ENCODE measurements at regions not wholly inside any gene's neighbourhood (a gene's known extent, or its start where the extent isn't known, plus 50 kb on each side); places are given as distances from the start of the nearest gene placed in this dataset.

- H3K27me3 Mint-ChIP-seq, result peaks cover 46% of the 10 kb centered on the region
These were observed 245.1 kb upstream of the EGLN3 start for GRCh38 chr14:34195964-34196363.

GRCh38 chr14:34190717-34191116 lies 239.8 kb upstream of the EGLN3 start:
- H3K27ac Mint-ChIP-seq, result no peak overlapping the region
- H3K9me3 Mint-ChIP-seq, result no peaks in the 10 kb centered on the region
- H3K36me3 Mint-ChIP-seq (ENCODE audit: low read depth), result no peaks in the 10 kb centered on the region
- H3K4me1 Mint-ChIP-seq (ENCODE audit: low read depth), result no peaks in the 10 kb centered on the region
- H3K4me3 Mint-ChIP-seq, result no peak overlapping the region
- intact Hi-C loops (cut with micrococcal nuclease), result no loop called here
- peaks cover 23% of the 10 kb centered on the region for H3K27me3 Mint-ChIP-seq

More at GRCh38 chr14:34195964-34196363, 245.1 kb upstream of the EGLN3 start:
- no peak overlapping the region for H3K4me3 Mint-ChIP-seq
- intact Hi-C loops (cut with micrococcal nuclease), result no loop called here
- H3K27ac Mint-ChIP-seq, result no peak overlapping the region
- H3K9me3 Mint-ChIP-seq, result no peaks in the 10 kb centered on the region
- H3K36me3 Mint-ChIP-seq (ENCODE audit: low read depth), result no peaks in the 10 kb centered on the region
- H3K4me1 Mint-ChIP-seq (ENCODE audit: low read depth), result no peaks in the 10 kb centered on the region

- H3K4me3 Mint-ChIP-seq, result no peak overlapping the region
- H3K4me1 Mint-ChIP-seq (ENCODE audit: low read depth), result no peaks in the 10 kb centered on the region
- intact Hi-C loops (cut with micrococcal nuclease), result no loop called here
- no peaks in the 10 kb centered on the region for H3K36me3 Mint-ChIP-seq (ENCODE audit: low read depth)
- H3K27me3 Mint-ChIP-seq, result peaks cover 18% of the 10 kb centered on the region
- no peak overlapping the region for H3K27ac Mint-ChIP-seq
- H3K9me3 Mint-ChIP-seq, result no peaks in the 10 kb centered on the region
These were observed 239.0 kb upstream of the EGLN3 start for GRCh38 chr14:34189866-34190265.

GRCh38 chr14:34187519-34188044 lies 236.7 kb upstream of the EGLN3 start:
- no peak overlapping the region for H3K27ac Mint-ChIP-seq
- H3K9me3 Mint-ChIP-seq, result no peaks in the 10 kb centered on the region

GRCh38 chr14:34187061-34187460 lies 236.2 kb upstream of the EGLN3 start:
- no peaks in the 10 kb centered on the region for H3K36me3 Mint-ChIP-seq (ENCODE audit: low read depth)
- H3K4me3 Mint-ChIP-seq, result no peak overlapping the region
- intact Hi-C loops (cut with micrococcal nuclease), result no loop called here
- no peaks in the 10 kb centered on the region for H3K9me3 Mint-ChIP-seq
- peaks cover 22% of the 10 kb centered on the region for H3K27me3 Mint-ChIP-seq
- no peaks in the 10 kb centered on the region for H3K4me1 Mint-ChIP-seq (ENCODE audit: low read depth)
- H3K27ac Mint-ChIP-seq, result no peak overlapping the region

More at GRCh38 chr14:34187519-34188044, 236.7 kb upstream of the EGLN3 start:
- H3K4me1 Mint-ChIP-seq (ENCODE audit: low read depth), result no peaks in the 10 kb centered on the region
- no peaks in the 10 kb centered on the region for H3K36me3 Mint-ChIP-seq (ENCODE audit: low read depth)
- intact Hi-C loops (cut with micrococcal nuclease), result no loop called here
- peaks cover 22% of the 10 kb centered on the region for H3K27me3 Mint-ChIP-seq
- H3K4me3 Mint-ChIP-seq, result no peak overlapping the region

GRCh38 chr14:34184126-34184525 lies 233.3 kb upstream of the EGLN3 start:
- Mint-ChIP-seq H3K4me3 (no peak overlapping the region), H3K27ac (no peak overlapping the region), H3K27me3 (peaks cover 12% of the 10 kb centered on the region), H3K36me3 (ENCODE audit: low read depth) (no peaks in the 10 kb centered on the region), H3K9me3 (no peaks in the 10 kb centered on the region), H3K4me1 (ENCODE audit: low read depth) (peaks cover 13% of the 10 kb centered on the region)
- intact Hi-C loops (cut with micrococcal nuclease), result no loop called here

GRCh38 chr14:34183478-34183877 lies 232.6 kb upstream of the EGLN3 start:
- intact Hi-C loops (cut with micrococcal nuclease), result no loop called here
- H3K9me3 Mint-ChIP-seq, result no peaks in the 10 kb centered on the region

GRCh38 chr14:34181338-34181737 lies 230.5 kb upstream of the EGLN3 start:
- intact Hi-C loops (cut with micrococcal nuclease), result no loop called here
- peaks cover 13% of the 10 kb centered on the region for H3K27me3 Mint-ChIP-seq
- H3K4me1 Mint-ChIP-seq (ENCODE audit: low read depth), result peaks cover 15% of the 10 kb centered on the region
- no peaks in the 10 kb centered on the region for H3K36me3 Mint-ChIP-seq (ENCODE audit: low read depth)
- H3K27ac Mint-ChIP-seq, result no peak overlapping the region
- no peak overlapping the region for H3K4me3 Mint-ChIP-seq
- no peaks in the 10 kb centered on the region for H3K9me3 Mint-ChIP-seq

More at GRCh38 chr14:34183478-34183877, 232.6 kb upstream of the EGLN3 start:
- H3K4me1 Mint-ChIP-seq (ENCODE audit: low read depth), result peaks cover 13% of the 10 kb centered on the region
- H3K4me3 Mint-ChIP-seq, result no peak overlapping the region
- H3K27me3 Mint-ChIP-seq, result peaks cover 12% of the 10 kb centered on the region
- H3K36me3 Mint-ChIP-seq (ENCODE audit: low read depth), result no peaks in the 10 kb centered on the region
- H3K27ac Mint-ChIP-seq, result no peak overlapping the region

GRCh38 chr14:34180869-34181268 lies 230.0 kb upstream of the EGLN3 start:
- Mint-ChIP-seq H3K4me3 (no peak overlapping the region), H3K27ac (no peak overlapping the region)
- intact Hi-C loops (cut with micrococcal nuclease), result no loop called here

GRCh38 chr14:34180434-34180833 lies 229.6 kb upstream of the EGLN3 start:
- Mint-ChIP-seq H3K27me3 (peaks cover 13% of the 10 kb centered on the region), H3K4me3 (no peak overlapping the region), H3K9me3 (no peaks in the 10 kb centered on the region), H3K36me3 (ENCODE audit: low read depth) (no peaks in the 10 kb centered on the region), H3K27ac (no peak overlapping the region), H3K4me1 (ENCODE audit: low read depth) (peaks cover 24% of the 10 kb centered on the region)
- intact Hi-C loops (cut with micrococcal nuclease), result no loop called here

More at GRCh38 chr14:34180869-34181268, 230.0 kb upstream of the EGLN3 start:
- peaks cover 13% of the 10 kb centered on the region for H3K27me3 Mint-ChIP-seq
- H3K4me1 Mint-ChIP-seq (ENCODE audit: low read depth), result peaks cover 20% of the 10 kb centered on the region
- no peaks in the 10 kb centered on the region for H3K9me3 Mint-ChIP-seq
- no peaks in the 10 kb centered on the region for H3K36me3 Mint-ChIP-seq (ENCODE audit: low read depth)

- Mint-ChIP-seq H3K4me1 (ENCODE audit: low read depth) (peaks cover 29% of the 10 kb centered on the region), H3K4me3 (no peak overlapping the region), H3K27ac (no peak overlapping the region), H3K27me3 (peaks cover 13% of the 10 kb centered on the region), H3K9me3 (no peaks in the 10 kb centered on the region), H3K36me3 (ENCODE audit: low read depth) (no peaks in the 10 kb centered on the region)
- intact Hi-C loops (cut with micrococcal nuclease), result no loop called here
These were observed 228.9 kb upstream of the EGLN3 start for GRCh38 chr14:34179727-34180126.

- H3K4me1 Mint-ChIP-seq (ENCODE audit: low read depth), result peaks cover 29% of the 10 kb centered on the region
These were observed 226.6 kb upstream of the EGLN3 start for GRCh38 chr14:34177466-34177865.

GRCh38 chr14:34175574-34175973 lies 224.7 kb upstream of the EGLN3 start:
- Mint-ChIP-seq H3K4me1 (ENCODE audit: low read depth) (peaks cover 21% of the 10 kb centered on the region), H3K27me3 (peaks cover 12% of the 10 kb centered on the region), H3K4me3 (no peak overlapping the region), H3K27ac (no peak overlapping the region), H3K36me3 (ENCODE audit: low read depth) (no peaks in the 10 kb centered on the region), H3K9me3 (no peaks in the 10 kb centered on the region)
- intact Hi-C loops (cut with micrococcal nuclease), result no loop called here

More at GRCh38 chr14:34177466-34177865, 226.6 kb upstream of the EGLN3 start:
- intact Hi-C loops (cut with micrococcal nuclease), result no loop called here
- H3K27ac Mint-ChIP-seq, result no peak overlapping the region
- H3K4me3 Mint-ChIP-seq, result no peak overlapping the region
- H3K9me3 Mint-ChIP-seq, result no peaks in the 10 kb centered on the region
- peaks cover 12% of the 10 kb centered on the region for H3K27me3 Mint-ChIP-seq
- H3K36me3 Mint-ChIP-seq (ENCODE audit: low read depth), result no peaks in the 10 kb centered on the region

- Mint-ChIP-seq H3K9me3 (no peaks in the 10 kb centered on the region), H3K4me3 (no peak overlapping the region), H3K27ac (no peak overlapping the region), H3K27me3 (peaks cover 12% of the 10 kb centered on the region), H3K36me3 (ENCODE audit: low read depth) (no peaks in the 10 kb centered on the region), H3K4me1 (ENCODE audit: low read depth) (peaks cover 16% of the 10 kb centered on the region)
- intact Hi-C loops (cut with micrococcal nuclease), result no loop called here
These were observed 224.1 kb upstream of the EGLN3 start for GRCh38 chr14:34174973-34175372.

- Mint-ChIP-seq H3K4me1 (ENCODE audit: low read depth) (peaks cover 16% of the 10 kb centered on the region), H3K27ac (no peak overlapping the region), H3K36me3 (ENCODE audit: low read depth) (no peaks in the 10 kb centered on the region), H3K9me3 (no peaks in the 10 kb centered on the region), H3K27me3 (peaks cover 12% of the 10 kb centered on the region), H3K4me3 (no peak overlapping the region)
- intact Hi-C loops (cut with micrococcal nuclease), result no loop called here
These were observed 223.0 kb upstream of the EGLN3 start for GRCh38 chr14:34173916-34174315.

Data from dendritic cell treated with granulocyte-macrophage colony-stimulating factor and Interleukin-4, amounts not matched to agents 40 ng/mL and 50 ng/mL, for 4 days (primary cell).